Sigmoid colon (tissue), 6 donors: ENCODE measurements at regions not wholly inside any gene's neighbourhood (a gene's known extent, or its start where the extent isn't known, plus 50 kb on each side); places are given as distances from the start of the nearest gene placed in this dataset.
"Not testable (repeated sequence)": the region's sequence is repeated elsewhere in the genome, so short reads cannot be mapped to it uniquely, and the experiment has no call there.

Experiments
- DNase-seq: peaks from one replicate; pipeline ENCODE4 v3.0.0-alpha.2; 2019
- H3K27ac ChIP-seq, 4 donors: fragments of 200-600 bp; sonication (generic); one replicate each; pipeline ENCODE4 v1.5.1; 2016 to 2019; ENCODE audit warnings: mild to moderate bottlenecking in 1 of 4
- H3K27me3 ChIP-seq, 3 donors: fragments of 200-600 bp; sonication (generic); one replicate each; pipeline ENCODE4 v1.5.1; 2019; ENCODE audit warnings: mild to moderate bottlenecking in 1 of 3
- H3K36me3 ChIP-seq, 4 donors: fragments of 200-600 bp; sonication (generic); one replicate each; pipeline ENCODE4 v1.5.1; 2016 to 2019
- H3K4me1 ChIP-seq, 4 donors: fragments of 200-600 bp; sonication (generic); one replicate each; pipeline ENCODE4 v1.5.1; 2017 to 2019
- H3K4me3 ChIP-seq, 4 donors: fragments of 200-600 bp; sonication (generic); one replicate each; pipeline ENCODE4 v1.5.1; 2017 to 2019; ENCODE audit warnings: mild to moderate bottlenecking in 2 of 4, moderate library complexity in 1 of 4
- H3K9me3 ChIP-seq, 4 donors: fragments of 200-600 bp in 3 of 4; sonication (generic) in 3 of 4; one replicate each; pipeline versions ENCODE4 v1.5.1 to v1.6.1; 2013 to 2019
- EP300 ChIP-seq, 4 donors: sonication (generic); formaldehyde crosslinking; IDR thresholded peaks; one replicate each; pipeline ENCODE4 v1.6.1; 2017; ENCODE audit warnings: antibody characterized with exemption in 4 of 4
- POLR2A ChIP-seq, 2 donors: fragments of 450-650 bp; IDR thresholded peaks; one replicate each; pipeline ENCODE4 v1.6.1; 2016; ENCODE audit warnings: antibody characterized with exemption in 2 of 2, mild to moderate bottlenecking in 2 of 2, moderate library complexity in 2 of 2
- POLR2AphosphoS5 ChIP-seq, 4 donors: sonication (generic); formaldehyde crosslinking; IDR thresholded peaks; one replicate each; pipeline ENCODE4 v1.6.1; 2017; ENCODE audit warnings: antibody characterized with exemption in 4 of 4
- WGBS, 2 donors: extraction: QIAGEN DNeasy Blood & Tissue Kit; methylation state at CpG; one replicate each; pipeline ENCODE4 v1.1.7; 2013; 5-methylcytosine and 5-hydroxymethylcytosine counted together
- intact Hi-C: fragments of 100-400 bp; cut with DNase I; formaldehyde crosslinking; loops from one replicate; pipeline ENCODE4 v1.15.1; 2023
- TF ChIP-seq, protein P1 (sequence below), 4 experiments: fragments of 450-650 bp in 3 of 4; fragments of 200-600 bp in 1 of 4; IDR thresholded peaks; one replicate each; pipeline ENCODE4 v1.5.1; 2016 to 2019; ENCODE audit warnings: antibody characterized with exemption in 4 of 4, mild to moderate bottlenecking in 3 of 4, moderate library complexity in 2 of 4
- donor health status: healthy with polysubstance abuse.
- donor health status: healthy.

DNA sequence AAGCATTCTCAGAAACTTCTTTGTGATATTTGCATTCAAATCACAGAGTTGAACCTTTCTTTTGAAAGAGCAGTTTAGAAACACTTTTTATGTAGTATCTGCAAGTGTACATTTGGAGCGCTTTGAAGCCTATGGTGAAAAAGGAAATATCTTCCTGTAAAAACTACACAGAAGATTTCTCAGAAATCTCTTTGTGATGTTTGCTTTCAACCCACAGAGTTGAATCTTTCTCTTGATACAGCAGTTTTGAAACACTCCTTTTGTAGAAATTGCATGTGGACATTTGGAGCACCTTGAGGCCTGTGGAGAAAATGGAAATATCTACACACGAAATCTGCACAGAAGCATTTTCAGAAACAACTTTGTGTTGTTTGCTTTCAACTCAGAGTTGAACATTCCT, 612.3 kb upstream of the ZNF337 start:
- H3K4me1 ChIP-seq, result no peaks in the 10 kb centered on the region
- TF ChIP-seq, protein P1, sequence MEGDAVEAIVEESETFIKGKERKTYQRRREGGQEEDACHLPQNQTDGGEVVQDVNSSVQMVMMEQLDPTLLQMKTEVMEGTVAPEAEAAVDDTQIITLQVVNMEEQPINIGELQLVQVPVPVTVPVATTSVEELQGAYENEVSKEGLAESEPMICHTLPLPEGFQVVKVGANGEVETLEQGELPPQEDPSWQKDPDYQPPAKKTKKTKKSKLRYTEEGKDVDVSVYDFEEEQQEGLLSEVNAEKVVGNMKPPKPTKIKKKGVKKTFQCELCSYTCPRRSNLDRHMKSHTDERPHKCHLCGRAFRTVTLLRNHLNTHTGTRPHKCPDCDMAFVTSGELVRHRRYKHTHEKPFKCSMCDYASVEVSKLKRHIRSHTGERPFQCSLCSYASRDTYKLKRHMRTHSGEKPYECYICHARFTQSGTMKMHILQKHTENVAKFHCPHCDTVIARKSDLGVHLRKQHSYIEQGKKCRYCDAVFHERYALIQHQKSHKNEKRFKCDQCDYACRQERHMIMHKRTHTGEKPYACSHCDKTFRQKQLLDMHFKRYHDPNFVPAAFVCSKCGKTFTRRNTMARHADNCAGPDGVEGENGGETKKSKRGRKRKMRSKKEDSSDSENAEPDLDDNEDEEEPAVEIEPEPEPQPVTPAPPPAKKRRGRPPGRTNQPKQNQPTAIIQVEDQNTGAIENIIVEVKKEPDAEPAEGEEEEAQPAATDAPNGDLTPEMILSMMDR (IDR thresholded peaks at IDR 0.05), result no peak
- TF ChIP-seq EP300 (IDR thresholded peaks at IDR 0.05), result no peak
- no peak for TF ChIP-seq POLR2A (IDR thresholded peaks at IDR 0.05)
- TF ChIP-seq POLR2AphosphoS5 (IDR thresholded peaks at IDR 0.05), result no peak
- 82 to 83% methylated on average over 2 of the region's 2 CpGs for WGBS, 2 donors
- peaks cover 0 to 3% (median 0%) of the 10 kb centered on the region in 4 donors for H3K9me3 ChIP-seq
- no peaks in the 10 kb centered on the region for H3K36me3 ChIP-seq
- H3K4me3 ChIP-seq, result no peak overlapping the region
- H3K27ac ChIP-seq, result no peak overlapping the region
- DNase-seq, result no peak
- intact Hi-C loops, result no loop called here
- H3K27me3 ChIP-seq, result no peaks in the 10 kb centered on the region

GRCh38 chr20:26295006-26295405, 598.4 kb upstream of the ZNF337 start:
- H3K27ac ChIP-seq, result no peak overlapping the region
- WGBS, 2 donors, result 97 to 98% methylated on average over 5 of the region's 5 CpGs
- no peak for DNase-seq
- no peaks in the 10 kb centered on the region for H3K9me3 ChIP-seq
- intact Hi-C loops, result no loop called here
- TF ChIP-seq, protein P1 (IDR thresholded peaks at IDR 0.05), result no peak
- no peak for TF ChIP-seq POLR2A (IDR thresholded peaks at IDR 0.05)
- TF ChIP-seq EP300 (IDR thresholded peaks at IDR 0.05), result no peak
- H3K4me1 ChIP-seq, result no peaks in the 10 kb centered on the region
- no peaks in the 10 kb centered on the region for H3K36me3 ChIP-seq
- H3K27me3 ChIP-seq, result no peaks in the 10 kb centered on the region
- no peak overlapping the region for H3K4me3 ChIP-seq

DNA sequence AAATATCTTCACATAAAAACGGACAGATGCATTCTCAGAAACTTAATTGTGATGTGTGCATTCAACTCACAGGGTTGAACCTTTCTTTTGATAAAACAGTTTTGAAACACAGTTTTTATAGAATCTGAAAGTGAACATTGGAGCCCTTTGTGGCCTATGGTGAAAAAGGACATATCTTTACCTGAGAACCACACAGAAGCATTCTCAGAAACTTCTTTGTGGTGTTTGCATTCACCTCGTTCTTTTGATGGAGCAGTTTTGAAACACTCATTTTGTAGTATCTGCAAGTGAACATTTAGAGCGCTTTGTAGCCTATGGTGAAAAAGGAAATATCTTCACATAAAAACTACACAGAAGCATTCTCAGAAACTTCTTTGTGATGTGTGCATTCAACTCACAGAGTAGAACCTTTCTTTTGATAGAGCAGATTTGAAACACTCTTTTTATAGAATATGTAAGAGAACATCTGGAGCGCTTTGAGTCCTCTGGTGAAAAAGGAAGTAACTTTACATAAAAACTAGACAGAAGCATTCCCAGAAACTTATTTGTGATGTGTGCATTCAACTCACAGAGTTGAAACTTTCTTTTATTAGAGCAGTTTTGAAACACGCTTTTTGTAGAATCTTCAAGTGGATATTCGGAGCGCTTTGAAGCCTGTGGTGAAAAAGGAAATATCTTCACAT, 591.9 kb upstream of the ZNF337 start:
- H3K36me3 ChIP-seq, H3K27ac ChIP-seq, H3K4me3 ChIP-seq, H3K27me3 ChIP-seq, intact Hi-C loops, H3K4me1 ChIP-seq, H3K9me3 ChIP-seq, DNase-seq: not testable (repeated sequence)
- 89 to 92% methylated on average over 7 of the region's 7 CpGs for WGBS, 2 donors

DNA sequence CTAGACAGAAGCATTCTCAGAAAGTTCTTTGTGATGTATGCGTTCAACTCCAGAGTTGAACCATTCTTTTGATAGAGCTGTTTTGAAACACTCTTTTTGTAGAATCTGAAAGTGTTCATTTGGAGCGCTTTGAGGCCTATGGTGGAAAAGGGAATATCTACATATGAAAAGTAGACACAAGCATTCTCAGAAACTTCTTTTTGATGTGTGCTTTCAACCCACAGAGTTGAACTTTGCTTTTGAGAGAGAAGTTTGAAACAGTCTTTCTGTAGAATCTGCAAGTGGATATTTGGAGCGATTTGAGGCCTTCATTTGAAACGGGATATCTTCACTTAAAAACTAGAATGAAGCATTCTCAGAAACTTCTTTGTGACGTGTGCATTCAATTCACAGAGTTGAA, 582.6 kb upstream of the ZNF337 start:
- DNase-seq, result no peak
- Histone ChIP-seq H3K27ac (no peak overlapping the region), H3K27me3 (no peaks in the 10 kb centered on the region), H3K4me1 (no peaks in the 10 kb centered on the region), H3K9me3 (no peaks in the 10 kb centered on the region), H3K4me3 (no peak overlapping the region), H3K36me3 (no peaks in the 10 kb centered on the region)
- 88 to 90% methylated on average over 5 of the region's 5 CpGs for WGBS, 2 donors
- TF ChIP-seq POLR2A (IDR thresholded peaks at IDR 0.05), result no peak
- TF ChIP-seq, protein P1 (IDR thresholded peaks at IDR 0.05), result no peak
- no peak for TF ChIP-seq POLR2AphosphoS5 (IDR thresholded peaks at IDR 0.05)
- TF ChIP-seq EP300 (IDR thresholded peaks at IDR 0.05), result no peak
- intact Hi-C loops, result no loop called here

- Histone ChIP-seq H3K9me3 (no peaks in the 10 kb centered on the region), H3K4me1 (no peaks in the 10 kb centered on the region), H3K27me3 (no peaks in the 10 kb centered on the region), H3K4me3 (no peak overlapping the region), H3K36me3 (no peaks in the 10 kb centered on the region), H3K27ac (no peak overlapping the region)
- no peak for DNase-seq
- WGBS, 2 donors, result 91 to 95% methylated on average over 21 of the region's 21 CpGs
- no peak for TF ChIP-seq EP300 (IDR thresholded peaks at IDR 0.05)
- TF ChIP-seq, protein P1 (IDR thresholded peaks at IDR 0.05), result no peak
- intact Hi-C loops, result no loop called here
Observed at GRCh38 chr20:26277339-26277738, 580.7 kb upstream of the ZNF337 start.
